ENCODE measurements at regions not wholly inside any gene's neighbourhood (a gene's known extent, or its start where the extent isn't known, plus 50 kb on each side); places are given as distances from the start of the nearest gene placed in this dataset.

DNA sequence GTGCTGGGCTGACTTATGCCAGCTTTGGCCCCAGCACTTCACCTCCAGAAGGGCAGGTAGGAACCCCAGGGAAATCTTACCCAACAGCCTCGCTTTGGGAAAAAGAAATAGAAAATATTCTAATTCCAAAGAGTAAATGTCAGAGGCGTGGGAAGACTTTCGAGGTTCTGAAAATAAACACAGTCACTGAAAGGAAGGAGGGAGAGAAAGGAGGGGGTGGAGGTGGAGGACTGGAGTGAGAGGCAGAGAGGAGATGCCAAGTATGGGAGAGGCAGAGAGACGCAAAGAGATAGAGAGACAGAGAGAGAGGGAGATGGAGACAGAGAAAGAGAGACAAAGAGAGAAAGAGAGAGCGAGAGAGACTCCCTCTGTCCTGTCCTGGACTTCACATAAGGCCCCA, 395.0 kb downstream of the PTPRU start:
- ATAC-seq = no peak
- TF ChIP-seq TCF4 (CRISPR knock-in tag; IDR thresholded peaks at IDR 0.05; ENCODE audit: borderline replicate concordance) = no peak
- no peak for TF ChIP-seq BACH2 (CRISPR knock-in tag; IDR thresholded peaks at IDR 0.05; ENCODE audit: borderline replicate concordance)
- TF ChIP-seq, protein P1, sequence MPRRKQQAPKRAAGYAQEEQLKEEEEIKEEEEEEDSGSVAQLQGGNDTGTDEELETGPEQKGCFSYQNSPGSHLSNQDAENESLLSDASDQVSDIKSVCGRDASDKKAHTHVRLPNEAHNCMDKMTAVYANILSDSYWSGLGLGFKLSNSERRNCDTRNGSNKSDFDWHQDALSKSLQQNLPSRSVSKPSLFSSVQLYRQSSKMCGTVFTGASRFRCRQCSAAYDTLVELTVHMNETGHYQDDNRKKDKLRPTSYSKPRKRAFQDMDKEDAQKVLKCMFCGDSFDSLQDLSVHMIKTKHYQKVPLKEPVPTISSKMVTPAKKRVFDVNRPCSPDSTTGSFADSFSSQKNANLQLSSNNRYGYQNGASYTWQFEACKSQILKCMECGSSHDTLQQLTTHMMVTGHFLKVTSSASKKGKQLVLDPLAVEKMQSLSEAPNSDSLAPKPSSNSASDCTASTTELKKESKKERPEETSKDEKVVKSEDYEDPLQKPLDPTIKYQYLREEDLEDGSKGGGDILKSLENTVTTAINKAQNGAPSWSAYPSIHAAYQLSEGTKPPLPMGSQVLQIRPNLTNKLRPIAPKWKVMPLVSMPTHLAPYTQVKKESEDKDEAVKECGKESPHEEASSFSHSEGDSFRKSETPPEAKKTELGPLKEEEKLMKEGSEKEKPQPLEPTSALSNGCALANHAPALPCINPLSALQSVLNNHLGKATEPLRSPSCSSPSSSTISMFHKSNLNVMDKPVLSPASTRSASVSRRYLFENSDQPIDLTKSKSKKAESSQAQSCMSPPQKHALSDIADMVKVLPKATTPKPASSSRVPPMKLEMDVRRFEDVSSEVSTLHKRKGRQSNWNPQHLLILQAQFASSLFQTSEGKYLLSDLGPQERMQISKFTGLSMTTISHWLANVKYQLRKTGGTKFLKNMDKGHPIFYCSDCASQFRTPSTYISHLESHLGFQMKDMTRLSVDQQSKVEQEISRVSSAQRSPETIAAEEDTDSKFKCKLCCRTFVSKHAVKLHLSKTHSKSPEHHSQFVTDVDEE (CRISPR knock-in tag; IDR thresholded peaks at IDR 0.05) = no peak
- TF ChIP-seq ZNF70 (CRISPR knock-in tag; IDR thresholded peaks at IDR 0.05) = no peak
- TF ChIP-seq, protein P2, sequence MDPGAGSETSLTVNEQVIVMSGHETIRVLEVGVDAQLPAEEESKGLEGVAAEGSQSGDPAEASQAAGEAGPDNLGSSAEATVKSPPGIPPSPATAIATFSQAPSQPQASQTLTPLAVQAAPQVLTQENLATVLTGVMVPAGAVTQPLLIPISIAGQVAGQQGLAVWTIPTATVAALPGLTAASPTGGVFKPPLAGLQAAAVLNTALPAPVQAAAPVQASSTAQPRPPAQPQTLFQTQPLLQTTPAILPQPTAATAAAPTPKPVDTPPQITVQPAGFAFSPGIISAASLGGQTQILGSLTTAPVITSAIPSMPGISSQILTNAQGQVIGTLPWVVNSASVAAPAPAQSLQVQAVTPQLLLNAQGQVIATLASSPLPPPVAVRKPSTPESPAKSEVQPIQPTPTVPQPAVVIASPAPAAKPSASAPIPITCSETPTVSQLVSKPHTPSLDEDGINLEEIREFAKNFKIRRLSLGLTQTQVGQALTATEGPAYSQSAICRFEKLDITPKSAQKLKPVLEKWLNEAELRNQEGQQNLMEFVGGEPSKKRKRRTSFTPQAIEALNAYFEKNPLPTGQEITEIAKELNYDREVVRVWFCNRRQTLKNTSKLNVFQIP (CRISPR knock-in tag; IDR thresholded peaks at IDR 0.05; ENCODE audit: borderline replicate concordance, low read depth) = no peak
- TF ChIP-seq ARNTL (CRISPR knock-in tag; IDR thresholded peaks at IDR 0.05; ENCODE audit: borderline replicate concordance, low read depth) = no peak
- no peak for TF ChIP-seq ZFP3 (CRISPR knock-in tag; IDR thresholded peaks at IDR 0.05)
- TF ChIP-seq, protein P3, sequence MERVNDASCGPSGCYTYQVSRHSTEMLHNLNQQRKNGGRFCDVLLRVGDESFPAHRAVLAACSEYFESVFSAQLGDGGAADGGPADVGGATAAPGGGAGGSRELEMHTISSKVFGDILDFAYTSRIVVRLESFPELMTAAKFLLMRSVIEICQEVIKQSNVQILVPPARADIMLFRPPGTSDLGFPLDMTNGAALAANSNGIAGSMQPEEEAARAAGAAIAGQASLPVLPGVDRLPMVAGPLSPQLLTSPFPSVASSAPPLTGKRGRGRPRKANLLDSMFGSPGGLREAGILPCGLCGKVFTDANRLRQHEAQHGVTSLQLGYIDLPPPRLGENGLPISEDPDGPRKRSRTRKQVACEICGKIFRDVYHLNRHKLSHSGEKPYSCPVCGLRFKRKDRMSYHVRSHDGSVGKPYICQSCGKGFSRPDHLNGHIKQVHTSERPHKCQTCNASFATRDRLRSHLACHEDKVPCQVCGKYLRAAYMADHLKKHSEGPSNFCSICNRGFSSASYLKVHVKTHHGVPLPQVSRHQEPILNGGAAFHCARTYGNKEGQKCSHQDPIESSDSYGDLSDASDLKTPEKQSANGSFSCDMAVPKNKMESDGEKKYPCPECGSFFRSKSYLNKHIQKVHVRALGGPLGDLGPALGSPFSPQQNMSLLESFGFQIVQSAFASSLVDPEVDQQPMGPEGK (CRISPR knock-in tag; IDR thresholded peaks at IDR 0.05; ENCODE audit: borderline replicate concordance) = no peak
- TF ChIP-seq ZNF8 (CRISPR knock-in tag; IDR thresholded peaks at IDR 0.05) = no peak
- TF ChIP-seq CSDC2 (CRISPR knock-in tag; IDR thresholded peaks at IDR 0.05) = no peak
- no peak for TF ChIP-seq GLIS3 (CRISPR knock-in tag; IDR thresholded peaks at IDR 0.05)
- TF ChIP-seq, protein P4, sequence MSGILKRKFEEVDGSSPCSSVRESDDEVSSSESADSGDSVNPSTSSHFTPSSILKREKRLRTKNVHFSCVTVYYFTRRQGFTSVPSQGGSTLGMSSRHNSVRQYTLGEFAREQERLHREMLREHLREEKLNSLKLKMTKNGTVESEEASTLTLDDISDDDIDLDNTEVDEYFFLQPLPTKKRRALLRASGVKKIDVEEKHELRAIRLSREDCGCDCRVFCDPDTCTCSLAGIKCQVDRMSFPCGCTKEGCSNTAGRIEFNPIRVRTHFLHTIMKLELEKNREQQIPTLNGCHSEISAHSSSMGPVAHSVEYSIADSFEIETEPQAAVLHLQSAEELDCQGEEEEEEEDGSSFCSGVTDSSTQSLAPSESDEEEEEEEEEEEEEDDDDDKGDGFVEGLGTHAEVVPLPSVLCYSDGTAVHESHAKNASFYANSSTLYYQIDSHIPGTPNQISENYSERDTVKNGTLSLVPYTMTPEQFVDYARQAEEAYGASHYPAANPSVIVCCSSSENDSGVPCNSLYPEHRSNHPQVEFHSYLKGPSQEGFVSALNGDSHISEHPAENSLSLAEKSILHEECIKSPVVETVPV (CRISPR knock-in tag; IDR thresholded peaks at IDR 0.05) = no peak
- TF ChIP-seq SNAI2 (CRISPR knock-in tag; IDR thresholded peaks at IDR 0.05) = no peak
- TF ChIP-seq ZFP30 (CRISPR knock-in tag; IDR thresholded peaks at IDR 0.05) = no peak
- no peak for TF ChIP-seq PPARA (CRISPR knock-in tag; IDR thresholded peaks at IDR 0.05; ENCODE audit: borderline replicate concordance)
- no peak for TF ChIP-seq RARB (CRISPR knock-in tag; IDR thresholded peaks at IDR 0.05)

DNA sequence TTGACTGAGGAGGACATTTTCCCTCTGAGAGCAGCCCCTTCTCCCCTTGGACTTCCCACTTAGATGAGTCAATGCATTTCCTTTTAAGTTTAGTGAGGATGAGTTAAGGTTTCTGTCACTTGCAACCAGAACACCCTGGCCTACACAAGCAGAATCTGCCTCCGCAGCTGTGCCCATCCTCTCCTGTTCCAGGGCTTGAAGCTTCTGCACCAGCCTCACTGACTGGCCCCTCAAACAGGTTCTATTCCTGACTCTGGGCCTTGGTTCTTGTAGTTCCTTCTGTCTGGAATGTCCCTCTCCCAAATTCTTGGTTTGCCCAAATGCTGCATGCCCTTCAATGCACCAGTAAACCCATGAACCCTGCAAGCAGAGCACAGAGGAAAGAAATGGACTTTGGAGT, 394.4 kb downstream of the PTPRU start:
- TF ChIP-seq OSR1 (CRISPR knock-in tag; IDR thresholded peaks at IDR 0.05) (no peak), CSDC2 (CRISPR knock-in tag; IDR thresholded peaks at IDR 0.05) (no peak), PPARA (CRISPR knock-in tag; IDR thresholded peaks at IDR 0.05; ENCODE audit: borderline replicate concordance) (no peak), TOX (CRISPR knock-in tag; IDR thresholded peaks at IDR 0.05; ENCODE audit: borderline replicate concordance) (no peak), ESRRG (CRISPR knock-in tag; IDR thresholded peaks at IDR 0.05) (no peak), ZFP3 (CRISPR knock-in tag; IDR thresholded peaks at IDR 0.05) (no peak), SNAI2 (CRISPR knock-in tag; IDR thresholded peaks at IDR 0.05) (no peak), ISL1 (CRISPR knock-in tag; IDR thresholded peaks at IDR 0.05) (no peak), ZNF70 (CRISPR knock-in tag; IDR thresholded peaks at IDR 0.05) (no peak)
- TF ChIP-seq, protein P3 (CRISPR knock-in tag; IDR thresholded peaks at IDR 0.05; ENCODE audit: borderline replicate concordance) = no peak
- ATAC-seq = no peak

DNA sequence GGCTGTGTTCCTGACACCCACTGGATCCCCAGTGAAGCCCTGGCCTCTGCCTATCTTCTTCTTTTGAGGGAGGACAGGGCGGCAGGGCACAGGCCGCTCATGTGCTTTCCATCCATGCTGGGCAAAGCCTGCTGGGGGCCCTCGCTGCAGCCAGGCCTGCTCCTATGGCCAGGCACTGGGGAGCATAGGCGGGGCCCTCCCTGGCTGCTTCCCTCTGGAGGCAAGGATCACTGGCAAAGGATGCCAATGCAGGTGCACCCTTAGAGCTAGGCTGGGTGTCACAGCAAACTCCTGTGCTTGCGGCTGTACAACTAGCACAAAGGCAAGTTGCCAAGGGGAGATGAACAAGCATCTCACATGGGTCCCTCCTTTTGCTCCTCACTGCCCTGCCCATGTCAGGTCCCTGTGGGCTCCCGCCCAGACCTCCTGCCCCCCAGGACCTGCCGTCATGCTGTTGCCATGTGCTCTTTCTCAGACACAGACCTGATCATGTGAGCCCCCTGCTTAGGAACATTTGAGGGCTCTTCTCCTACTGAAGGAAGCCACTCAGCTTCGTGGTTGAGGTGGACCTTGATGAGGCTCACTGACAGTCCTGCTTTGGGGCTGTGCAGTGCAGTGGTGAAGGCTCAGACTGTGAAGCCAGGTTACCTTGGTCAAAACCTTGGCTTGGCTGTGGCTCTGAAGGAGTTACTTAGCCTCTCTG, 393.6 kb downstream of the PTPRU start:
- ATAC-seq = no peak
- no peak for TF ChIP-seq SNAI2 (CRISPR knock-in tag; IDR thresholded peaks at IDR 0.05)
- TF ChIP-seq ZNF565 (CRISPR knock-in tag; conservative IDR thresholded peaks at IDR 0.05; ENCODE audit: low read depth) = no peak
- no peak for TF ChIP-seq ARNTL (CRISPR knock-in tag; IDR thresholded peaks at IDR 0.05; ENCODE audit: borderline replicate concordance, low read depth)
- TF ChIP-seq, protein P5, sequence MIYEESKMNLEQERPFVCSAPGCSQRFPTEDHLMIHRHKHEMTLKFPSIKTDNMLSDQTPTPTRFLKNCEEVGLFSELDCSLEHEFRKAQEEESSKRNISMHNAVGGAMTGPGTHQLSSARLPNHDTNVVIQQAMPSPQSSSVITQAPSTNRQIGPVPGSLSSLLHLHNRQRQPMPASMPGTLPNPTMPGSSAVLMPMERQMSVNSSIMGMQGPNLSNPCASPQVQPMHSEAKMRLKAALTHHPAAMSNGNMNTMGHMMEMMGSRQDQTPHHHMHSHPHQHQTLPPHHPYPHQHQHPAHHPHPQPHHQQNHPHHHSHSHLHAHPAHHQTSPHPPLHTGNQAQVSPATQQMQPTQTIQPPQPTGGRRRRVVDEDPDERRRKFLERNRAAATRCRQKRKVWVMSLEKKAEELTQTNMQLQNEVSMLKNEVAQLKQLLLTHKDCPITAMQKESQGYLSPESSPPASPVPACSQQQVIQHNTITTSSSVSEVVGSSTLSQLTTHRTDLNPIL (CRISPR knock-in tag; IDR thresholded peaks at IDR 0.05; ENCODE audit: low read depth) = no peak
- no peak for TF ChIP-seq ZC3H10 (CRISPR knock-in tag; IDR thresholded peaks at IDR 0.05)
- TF ChIP-seq ZNF8 (CRISPR knock-in tag; IDR thresholded peaks at IDR 0.05) = no peak
- TF ChIP-seq, protein P3 (CRISPR knock-in tag; IDR thresholded peaks at IDR 0.05; ENCODE audit: borderline replicate concordance) = no peak
- no peak for TF ChIP-seq BACH2 (CRISPR knock-in tag; IDR thresholded peaks at IDR 0.05; ENCODE audit: borderline replicate concordance)
